WTC11 (cell line): ENCODE measurements at regions not wholly inside any gene's neighbourhood (a gene's known extent, or its start where the extent isn't known, plus 50 kb on each side); places are given as distances from the start of the nearest gene placed in this dataset.

Experiments
- ATAC-seq: fragments of 200-7000 bp; cut with Tn5 transposase; 2 replicates; pipeline ENCODE4 v1.10.0; 2021; ENCODE audit warnings: mild to moderate bottlenecking, moderate library complexity
- CTCF ChIA-PET: fragments of 300-600 bp; sonication (Branson Sonifier 250); formaldehyde crosslinking; loops from one replicate; lab custom pipeline; 2021; ENCODE audit warnings: antibody characterized with exemption; lab: Charles Lee
- POLR2A ChIA-PET: fragments of 350-600 bp; sonication (Branson Sonifier 250); formaldehyde crosslinking; loops from one replicate; lab custom pipeline; 2021; ENCODE audit warnings: antibody characterized with exemption; lab: Charles Lee
- DNase-seq: peaks from one replicate; pipeline ENCODE4 v3.0.0; 2021; ENCODE audit warnings: low spot score
- H3K27ac Mint-ChIP-seq: 2 replicates; pipeline ENCODE4 v1.8.0; 2021; ENCODE audit warnings: mixed read lengths
- H3K27me3 Mint-ChIP-seq: 2 replicates; pipeline ENCODE4 v1.8.0; 2021; ENCODE audit warnings: low read depth, mild to moderate bottlenecking, moderate library complexity, mixed read lengths
- H3K36me3 Mint-ChIP-seq: 2 replicates; pipeline ENCODE4 v1.8.0; 2021; ENCODE audit warnings: mixed read lengths
- H3K4me1 Mint-ChIP-seq: 2 replicates; pipeline ENCODE4 v1.8.0; 2022; ENCODE audit warnings: mixed read lengths
- H3K4me3 Mint-ChIP-seq: 2 replicates; pipeline ENCODE4 v1.8.0; 2021; ENCODE audit warnings: mild to moderate bottlenecking, moderate library complexity, mixed read lengths
- H3K9me3 Mint-ChIP-seq: 2 replicates; pipeline ENCODE4 v1.8.0; 2021; ENCODE audit warnings: mixed read lengths
- ATF1 ChIP-seq: sonication (generic); formaldehyde crosslinking; IDR thresholded peaks from 2 replicates; pipeline ENCODE4 v1.8.1; 2023; ENCODE audit warnings: mild to moderate bottlenecking, moderate library complexity, missing genetic modification reagents
- EMX1 ChIP-seq: fragments of 250-450 bp; sonication (Bioruptor Pico); IDR thresholded peaks from 2 replicates; pipeline ENCODE4 v1.8.0; 2021; ENCODE audit warnings: mild to moderate bottlenecking
- ESRRA ChIP-seq: sonication (generic); formaldehyde crosslinking; IDR thresholded peaks from 2 replicates; pipeline ENCODE4 v1.8.1; 2022; ENCODE audit warnings: mild to moderate bottlenecking, missing genetic modification reagents, borderline replicate concordance
- FOXK1 ChIP-seq: sonication (generic); formaldehyde crosslinking; IDR thresholded peaks from 2 replicates; pipeline ENCODE4 v1.8.0; 2022; ENCODE audit warnings: mild to moderate bottlenecking, moderate library complexity, missing genetic modification reagents
- GABPB1 ChIP-seq: sonication (generic); formaldehyde crosslinking; IDR thresholded peaks from 2 replicates; pipeline ENCODE4 v1.8.1; 2023; ENCODE audit warnings: mild to moderate bottlenecking, missing genetic modification reagents
- GRHL2 ChIP-seq: fragments of 250-450 bp; sonication (Bioruptor Pico); IDR thresholded peaks from 2 replicates; pipeline ENCODE4 v1.8.0; 2022; ENCODE audit warnings: mild to moderate bottlenecking, moderate library complexity; ENCODE audit not compliant: insufficient replicate concordance, severe bottlenecking
- MYBL2 ChIP-seq: sonication (generic); formaldehyde crosslinking; IDR thresholded peaks from 2 replicates; pipeline ENCODE4 v1.8.1; 2023; ENCODE audit warnings: mild to moderate bottlenecking, moderate library complexity, missing genetic modification reagents
- NR3C1 ChIP-seq: sonication (generic); formaldehyde crosslinking; conservative IDR thresholded peaks from 2 replicates; pipeline ENCODE4 v1.8.1; 2023; ENCODE audit warnings: low read depth, mild to moderate bottlenecking, missing genetic modification reagents
- PRRX2 ChIP-seq: fragments of 250-450 bp; sonication (Bioruptor Pico); IDR thresholded peaks from 2 replicates; pipeline ENCODE4 v1.8.0; 2021; ENCODE audit warnings: mild to moderate bottlenecking
- RELA ChIP-seq: sonication (generic); formaldehyde crosslinking; IDR thresholded peaks from 2 replicates; pipeline ENCODE4 v1.8.1; 2022; ENCODE audit warnings: missing genetic modification reagents, mild to moderate bottlenecking, borderline replicate concordance
- SP1 ChIP-seq: sonication (generic); formaldehyde crosslinking; conservative IDR thresholded peaks from 2 replicates; pipeline ENCODE4 v1.8.1; 2022; ENCODE audit warnings: missing genetic modification reagents
- TEAD4 ChIP-seq: sonication (generic); formaldehyde crosslinking; IDR thresholded peaks from 2 replicates; pipeline ENCODE4 v1.8.0; 2022; ENCODE audit warnings: mild to moderate bottlenecking, missing genetic modification reagents
- TP53 ChIP-seq: sonication (generic); formaldehyde crosslinking; IDR thresholded peaks from 2 replicates; pipeline ENCODE4 v1.8.1; 2023; ENCODE audit warnings: mild to moderate bottlenecking, missing genetic modification reagents
- ZNF232 ChIP-seq: sonication (generic); formaldehyde crosslinking; IDR thresholded peaks from 2 replicates; pipeline ENCODE4 v1.8.0; 2022; ENCODE audit warnings: mild to moderate bottlenecking, missing genetic modification reagents
- ZNF396 ChIP-seq: fragments of 250-450 bp; sonication (Bioruptor Pico); IDR thresholded peaks from 2 replicates; pipeline ENCODE4 v1.8.0; 2021; ENCODE audit warnings: mild to moderate bottlenecking, moderate library complexity, borderline replicate concordance
- ZNF416 ChIP-seq: fragments of 250-450 bp; sonication (Bioruptor Pico); IDR thresholded peaks from 2 replicates; pipeline ENCODE4 v1.9.0; 2021; ENCODE audit warnings: mild to moderate bottlenecking, inconsistent platforms
- TF ChIP-seq, protein P1 (sequence below): sonication (generic); formaldehyde crosslinking; IDR thresholded peaks from 2 replicates; pipeline ENCODE4 v1.8.0; 2022; ENCODE audit warnings: mild to moderate bottlenecking, missing genetic modification reagents
- TF ChIP-seq, protein P2 (sequence below): fragments of 250-450 bp; sonication (Bioruptor Pico); IDR thresholded peaks from 2 replicates; pipeline ENCODE4 v1.9.0; 2021; ENCODE audit warnings: moderate library complexity, mild to moderate bottlenecking, inconsistent platforms, borderline replicate concordance
- TF ChIP-seq, protein P3 (sequence below): sonication (generic); formaldehyde crosslinking; IDR thresholded peaks from 2 replicates; pipeline ENCODE4 v1.8.1; 2023; ENCODE audit warnings: mild to moderate bottlenecking, missing genetic modification reagents, borderline replicate concordance

DNA sequence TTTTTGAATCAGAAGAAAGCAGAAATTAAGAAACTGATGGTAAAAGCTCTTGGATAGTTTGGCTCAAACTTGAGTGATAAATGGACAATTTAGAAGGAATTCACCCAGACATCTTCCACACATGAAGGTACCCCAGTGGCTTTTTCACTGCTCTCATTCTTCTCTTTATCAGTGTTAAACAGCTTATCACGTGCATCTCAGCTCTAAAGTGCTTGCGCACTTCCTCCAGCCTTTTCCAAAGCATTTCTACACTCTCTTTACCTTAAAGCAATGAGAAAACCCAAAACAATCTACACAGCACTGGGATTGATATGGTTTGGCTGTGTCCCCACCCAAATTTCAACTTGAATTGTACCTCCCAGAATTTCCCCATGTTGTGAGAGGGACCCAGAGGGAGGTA lies 509.1 kb upstream of the FAT1 start:
- no peaks in the 10 kb centered on the region for H3K9me3 Mint-ChIP-seq
- no peaks in the 10 kb centered on the region for H3K27me3 Mint-ChIP-seq
- ChIA-PET POLR2A (no interaction called here), CTCF (no interaction called here)
- H3K4me3 Mint-ChIP-seq, result no peak overlapping the region
- DNase-seq, result no peak
- TF ChIP-seq MYBL2 (CRISPR knock-in tag) (no peak), ZNF396 (CRISPR knock-in tag) (no peak), PRRX2 (no peak), ZNF416 (no peak), EMX1 (CRISPR knock-in tag) (no peak), FOXK1 (CRISPR knock-in tag) (no peak), TEAD4 (no peak), RELA (CRISPR knock-in tag) (no peak), SP1 (CRISPR knock-in tag) (no peak)
- TF ChIP-seq, protein P1, sequence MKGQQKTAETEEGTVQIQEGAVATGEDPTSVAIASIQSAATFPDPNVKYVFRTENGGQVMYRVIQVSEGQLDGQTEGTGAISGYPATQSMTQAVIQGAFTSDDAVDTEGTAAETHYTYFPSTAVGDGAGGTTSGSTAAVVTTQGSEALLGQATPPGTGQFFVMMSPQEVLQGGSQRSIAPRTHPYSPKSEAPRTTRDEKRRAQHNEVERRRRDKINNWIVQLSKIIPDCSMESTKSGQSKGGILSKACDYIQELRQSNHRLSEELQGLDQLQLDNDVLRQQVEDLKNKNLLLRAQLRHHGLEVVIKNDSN, result no peak
- H3K36me3 Mint-ChIP-seq, result no peaks in the 10 kb centered on the region
- no peaks in the 10 kb centered on the region; the same call in 1 of the 2 replicates for H3K4me1 Mint-ChIP-seq
- no peak for ATAC-seq
- H3K27ac Mint-ChIP-seq, result no peak overlapping the region

DNA sequence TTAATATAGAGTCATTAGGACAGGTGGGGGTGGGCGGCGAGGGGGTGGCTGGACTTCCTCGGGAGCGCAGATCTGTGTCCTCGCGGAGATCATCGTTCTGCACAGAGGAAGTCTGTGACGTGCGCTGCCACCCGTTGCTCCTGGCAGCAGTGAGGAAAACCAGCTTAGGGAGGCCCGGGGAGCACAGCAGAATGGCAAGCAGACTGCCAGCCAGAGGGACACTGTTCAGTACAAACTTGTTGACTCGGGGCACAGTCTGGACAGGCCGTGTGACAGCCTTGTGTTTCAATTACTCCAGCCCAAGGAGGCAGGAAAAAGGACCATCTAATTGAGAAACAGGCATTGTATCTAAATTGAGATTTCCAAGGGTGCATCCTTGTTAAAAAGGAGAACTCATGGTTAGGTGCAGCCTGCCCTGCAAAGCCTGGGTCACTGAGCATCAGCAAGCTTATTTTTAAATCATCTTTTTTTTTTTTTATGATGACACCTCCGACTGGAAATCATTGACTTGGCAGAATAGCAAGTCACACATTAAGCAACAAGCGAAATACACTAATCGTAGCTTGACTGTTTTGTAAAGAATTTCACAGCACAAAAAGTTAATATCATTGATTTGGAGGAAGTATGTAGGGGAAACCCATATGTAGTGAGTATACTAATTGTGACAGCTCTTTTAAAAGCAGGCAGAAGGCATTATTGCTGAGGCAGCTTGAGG lies 512.0 kb upstream of the FAT1 start:
- no peaks in the 10 kb centered on the region for H3K9me3 Mint-ChIP-seq
- H3K27ac Mint-ChIP-seq, result no peak overlapping the region
- DNase-seq (no peak), ATAC-seq (no peak)
- no peaks in the 10 kb centered on the region; the same call in 1 of the 2 replicates for H3K4me1 Mint-ChIP-seq
- no peak overlapping the region for H3K4me3 Mint-ChIP-seq
- ChIA-PET POLR2A (no interaction called here), CTCF (no interaction called here)
- TF ChIP-seq, protein P2, sequence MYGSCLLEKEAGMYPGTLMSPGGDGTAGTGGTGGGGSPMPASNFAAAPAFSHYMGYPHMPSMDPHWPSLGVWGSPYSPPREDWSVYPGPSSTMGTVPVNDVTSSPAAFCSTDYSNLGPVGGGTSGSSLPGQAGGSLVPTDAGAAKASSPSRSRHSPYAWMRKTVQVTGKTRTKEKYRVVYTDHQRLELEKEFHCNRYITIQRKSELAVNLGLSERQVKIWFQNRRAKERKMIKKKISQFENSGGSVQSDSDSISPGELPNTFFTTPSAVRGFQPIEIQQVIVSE (CRISPR knock-in tag), result no peak
- TF ChIP-seq TEAD4 (no peak), ZNF232 (CRISPR knock-in tag) (no peak), GABPB1 (CRISPR knock-in tag) (no peak)
- no peaks in the 10 kb centered on the region for H3K36me3 Mint-ChIP-seq
- H3K27me3 Mint-ChIP-seq, result no peaks in the 10 kb centered on the region

DNA sequence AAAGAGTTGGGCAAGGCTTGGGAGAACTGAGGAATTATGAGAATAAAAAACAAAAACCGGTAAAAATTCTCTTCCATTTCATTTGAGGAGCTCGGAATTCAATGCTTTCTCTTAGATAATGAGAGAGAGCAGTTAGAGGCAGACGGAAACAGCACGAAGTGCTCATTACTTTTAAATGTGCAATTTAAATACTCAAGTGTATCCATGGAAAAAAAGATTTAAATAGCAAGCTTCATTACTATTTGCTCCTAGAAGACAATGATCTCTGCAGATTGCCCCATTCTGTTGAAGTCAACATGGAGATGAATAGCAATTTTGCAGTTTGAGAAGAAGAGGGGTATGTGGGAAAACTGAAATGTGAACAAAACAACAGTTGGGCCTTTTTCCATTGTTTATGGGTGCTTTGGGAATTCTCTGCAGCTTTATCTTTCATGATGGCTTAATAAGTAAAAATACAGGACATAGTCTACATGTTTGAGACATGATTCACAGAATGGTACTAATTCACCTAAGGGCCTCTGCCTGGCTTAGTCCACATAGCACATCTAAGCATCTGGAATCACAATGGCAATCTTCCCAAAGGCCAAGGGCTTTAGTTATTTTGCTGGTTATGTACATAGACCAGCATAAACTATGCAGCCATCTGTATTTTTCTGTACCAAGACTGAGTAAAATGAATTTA lies 512.7 kb upstream of the FAT1 start:
- Mint-ChIP-seq H3K4me3 (no peak overlapping the region), H3K4me1 (no peaks in the 10 kb centered on the region; the same call in 1 of the 2 replicates), H3K36me3 (no peaks in the 10 kb centered on the region), H3K27ac (no peak overlapping the region), H3K9me3 (no peaks in the 10 kb centered on the region), H3K27me3 (no peaks in the 10 kb centered on the region)
- no peak for TF ChIP-seq NR3C1 (CRISPR knock-in tag)
- no peak for TF ChIP-seq GABPB1 (CRISPR knock-in tag)
- TF ChIP-seq ATF1 (CRISPR knock-in tag), result no peak
- TF ChIP-seq TP53, result no peak
- no peak for TF ChIP-seq GRHL2
- TF ChIP-seq ESRRA (CRISPR knock-in tag), result no peak
- TF ChIP-seq, protein P3, sequence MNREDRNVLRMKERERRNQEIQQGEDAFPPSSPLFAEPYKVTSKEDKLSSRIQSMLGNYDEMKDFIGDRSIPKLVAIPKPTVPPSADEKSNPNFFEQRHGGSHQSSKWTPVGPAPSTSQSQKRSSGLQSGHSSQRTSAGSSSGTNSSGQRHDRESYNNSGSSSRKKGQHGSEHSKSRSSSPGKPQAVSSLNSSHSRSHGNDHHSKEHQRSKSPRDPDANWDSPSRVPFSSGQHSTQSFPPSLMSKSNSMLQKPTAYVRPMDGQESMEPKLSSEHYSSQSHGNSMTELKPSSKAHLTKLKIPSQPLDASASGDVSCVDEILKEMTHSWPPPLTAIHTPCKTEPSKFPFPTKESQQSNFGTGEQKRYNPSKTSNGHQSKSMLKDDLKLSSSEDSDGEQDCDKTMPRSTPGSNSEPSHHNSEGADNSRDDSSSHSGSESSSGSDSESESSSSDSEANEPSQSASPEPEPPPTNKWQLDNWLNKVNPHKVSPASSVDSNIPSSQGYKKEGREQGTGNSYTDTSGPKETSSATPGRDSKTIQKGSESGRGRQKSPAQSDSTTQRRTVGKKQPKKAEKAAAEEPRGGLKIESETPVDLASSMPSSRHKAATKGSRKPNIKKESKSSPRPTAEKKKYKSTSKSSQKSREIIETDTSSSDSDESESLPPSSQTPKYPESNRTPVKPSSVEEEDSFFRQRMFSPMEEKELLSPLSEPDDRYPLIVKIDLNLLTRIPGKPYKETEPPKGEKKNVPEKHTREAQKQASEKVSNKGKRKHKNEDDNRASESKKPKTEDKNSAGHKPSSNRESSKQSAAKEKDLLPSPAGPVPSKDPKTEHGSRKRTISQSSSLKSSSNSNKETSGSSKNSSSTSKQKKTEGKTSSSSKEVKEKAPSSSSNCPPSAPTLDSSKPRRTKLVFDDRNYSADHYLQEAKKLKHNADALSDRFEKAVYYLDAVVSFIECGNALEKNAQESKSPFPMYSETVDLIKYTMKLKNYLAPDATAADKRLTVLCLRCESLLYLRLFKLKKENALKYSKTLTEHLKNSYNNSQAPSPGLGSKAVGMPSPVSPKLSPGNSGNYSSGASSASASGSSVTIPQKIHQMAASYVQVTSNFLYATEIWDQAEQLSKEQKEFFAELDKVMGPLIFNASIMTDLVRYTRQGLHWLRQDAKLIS (CRISPR knock-in tag), result no peak
- ChIA-PET POLR2A (no interaction called here), CTCF (no interaction called here)
- DNase-seq (no peak), ATAC-seq (no peak)
